Myocyte (in vitro differentiated cells): ENCODE measurements at regions not wholly inside any gene's neighbourhood (a gene's known extent, or its start where the extent isn't known, plus 50 kb on each side); places are given as distances from the start of the nearest gene placed in this dataset.
"Not testable (repeated sequence)": the region's sequence is repeated elsewhere in the genome, so short reads cannot be mapped to it uniquely, and the experiment has no call there.

ENCODE experiments used
- DNase-seq: peaks from one replicate; pipeline ENCODE4 v3.0.0-alpha.2; 2012; ENCODE audit warnings: low read depth

DNA sequence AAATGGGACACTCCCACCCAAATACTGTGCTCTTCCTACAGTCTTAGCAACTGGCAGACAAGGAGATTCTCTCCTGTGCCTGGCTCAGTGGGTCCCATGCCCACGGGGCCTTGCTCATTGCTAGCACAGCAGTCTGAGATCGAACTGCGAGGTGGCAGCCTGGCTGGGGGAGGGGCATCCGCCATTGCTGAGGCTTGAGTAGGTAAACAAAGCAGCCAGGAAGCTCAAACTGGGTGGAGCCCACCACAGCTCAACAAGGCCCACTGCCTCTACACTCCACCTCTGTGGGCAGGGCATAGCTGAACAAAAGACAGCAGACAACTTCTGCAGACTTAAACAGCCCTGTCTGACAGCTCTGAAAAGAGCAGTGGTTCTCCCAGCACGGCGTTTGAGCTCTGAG lies 174.8 kb downstream of the COL12A1 start:
- not testable (repeated sequence) for DNase-seq

DNA sequence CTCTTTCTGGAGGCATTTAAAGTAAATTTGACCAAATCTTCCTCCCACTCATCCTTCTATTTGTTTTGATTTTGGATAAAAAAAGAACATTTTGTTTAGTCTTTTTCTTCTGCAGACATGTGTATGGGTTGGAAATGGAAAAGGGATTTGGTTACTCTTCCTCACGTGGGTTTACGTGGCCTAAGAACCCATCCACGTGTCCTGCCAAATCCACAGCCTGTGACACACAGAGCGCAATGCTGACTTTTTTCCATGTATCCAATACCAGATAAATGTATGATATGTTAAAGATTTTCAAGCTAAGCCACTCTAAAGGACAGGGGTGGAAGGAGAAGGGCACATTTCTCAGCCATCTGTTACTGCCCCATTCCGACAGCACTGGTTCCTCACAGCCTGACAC lies 176.5 kb downstream of the COL12A1 start:
- no peak for DNase-seq

DNA sequence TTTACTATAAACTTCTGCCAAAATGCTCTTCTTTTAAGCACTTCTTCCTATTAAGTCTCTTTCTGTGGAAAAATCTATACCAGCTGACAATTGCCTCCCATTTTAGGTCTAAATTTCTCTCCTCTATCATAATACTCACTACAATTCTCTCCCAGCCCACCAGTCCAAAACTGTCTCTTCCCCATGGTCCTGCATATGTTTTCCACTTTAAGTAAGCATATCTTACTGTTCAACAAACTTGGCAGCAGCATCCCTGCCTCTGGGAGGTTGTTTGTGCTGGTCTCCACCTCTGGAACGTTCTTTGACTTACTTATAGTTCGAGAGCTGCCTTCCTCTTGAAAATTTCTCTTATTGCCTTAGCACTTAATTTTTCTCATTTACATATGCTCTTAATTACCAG lies 180.5 kb downstream of the COL12A1 start:
- no peak for DNase-seq

DNA sequence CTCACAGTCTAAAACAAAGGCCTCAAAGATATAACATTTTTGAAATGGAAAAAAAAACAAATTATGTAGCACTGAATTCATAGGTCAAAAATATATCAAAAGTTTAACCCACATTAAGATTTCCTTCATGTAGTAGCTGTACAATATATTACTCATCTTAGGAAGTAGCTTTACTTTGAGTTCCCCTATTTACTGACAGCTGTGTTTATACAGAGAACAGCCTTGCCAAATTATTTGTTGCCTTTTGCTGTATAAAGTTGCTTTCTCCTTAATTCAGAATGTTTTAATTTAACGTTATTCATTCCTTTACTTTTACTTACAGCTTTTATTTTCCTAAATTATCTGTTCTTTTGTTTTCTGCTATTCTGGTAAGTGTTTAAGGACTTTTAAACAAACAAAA lies 181.0 kb downstream of the COL12A1 start:
- DNase-seq: peak; percentile 5

DNA sequence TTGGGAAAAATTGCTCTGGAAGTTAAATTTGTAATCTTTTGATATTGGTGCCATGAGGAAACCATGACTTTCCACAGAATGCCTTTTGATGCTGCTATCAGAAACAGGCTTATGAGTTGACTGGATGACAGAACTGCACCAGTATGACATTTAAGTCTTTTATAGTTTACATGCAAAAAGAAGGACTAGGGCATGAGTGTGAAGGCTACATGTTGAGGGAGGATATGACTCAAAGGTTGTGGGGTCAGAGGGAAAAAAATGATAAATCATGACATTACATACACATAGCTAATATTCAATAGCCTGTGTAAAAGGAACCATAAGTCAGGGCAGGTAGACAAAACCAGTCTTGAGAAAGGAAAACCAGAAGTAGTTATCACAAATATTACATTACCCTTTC lies 182.2 kb downstream of the COL12A1 start:
- DNase-seq: no peak

DNA sequence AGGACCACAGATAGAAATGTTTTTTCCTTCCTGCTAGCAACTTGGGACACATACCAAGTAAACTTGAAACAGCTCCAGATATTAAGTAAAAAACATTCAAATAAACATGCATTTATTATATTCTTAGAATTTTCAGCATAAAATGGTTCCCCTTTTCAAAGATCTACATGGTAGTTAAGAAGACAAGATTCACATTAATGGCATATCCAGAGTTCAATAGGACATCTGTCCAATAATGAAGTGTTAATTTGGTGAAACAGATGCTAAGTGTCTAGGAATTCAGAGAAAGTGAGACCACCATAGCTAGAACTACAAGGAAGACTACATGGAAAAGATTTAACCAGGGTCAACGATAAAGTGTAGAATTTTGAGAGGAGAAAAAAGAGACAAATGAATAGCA lies 184.9 kb downstream of the COL12A1 start:
- DNase-seq: no peak

DNA sequence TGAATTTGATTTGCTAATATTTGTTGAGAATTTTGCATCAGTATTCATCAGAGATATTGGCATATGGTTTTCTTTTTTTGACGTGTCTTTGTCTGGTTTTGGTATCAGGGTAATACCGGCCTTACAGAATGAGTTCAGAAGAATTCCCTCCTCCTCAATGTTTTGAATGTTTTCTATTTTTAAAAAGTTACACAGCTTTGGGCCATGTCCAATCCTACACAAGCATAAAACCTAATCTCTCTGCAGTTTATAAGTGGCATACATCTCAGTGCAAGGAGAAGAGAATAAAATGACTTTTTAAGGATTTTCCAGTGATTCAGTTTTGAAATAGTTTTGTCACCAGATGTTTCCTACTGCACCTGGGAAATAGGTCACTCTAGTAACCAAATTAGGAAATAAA lies 185.5 kb downstream of the COL12A1 start:
- DNase-seq: no peak

DNA sequence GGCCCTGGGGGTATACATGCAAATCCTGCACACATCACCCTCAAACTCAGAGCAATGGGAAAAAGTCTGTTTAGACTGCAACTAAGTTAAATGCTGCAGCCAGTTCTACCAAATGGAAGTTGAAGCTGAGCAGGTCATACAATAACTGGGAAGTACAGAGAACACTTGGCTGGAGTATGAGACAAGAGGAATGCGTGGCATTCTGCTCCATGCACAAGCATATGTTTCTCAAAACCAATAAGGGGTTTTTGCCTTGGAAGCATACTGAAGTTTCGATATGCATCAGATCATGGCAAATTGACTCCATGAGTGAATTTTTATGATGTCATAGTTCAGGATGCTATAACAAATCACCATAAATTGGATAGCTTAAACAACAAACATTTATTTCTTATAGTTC lies 193.8 kb downstream of the COL12A1 start:
- DNase-seq: no peak

DNA sequence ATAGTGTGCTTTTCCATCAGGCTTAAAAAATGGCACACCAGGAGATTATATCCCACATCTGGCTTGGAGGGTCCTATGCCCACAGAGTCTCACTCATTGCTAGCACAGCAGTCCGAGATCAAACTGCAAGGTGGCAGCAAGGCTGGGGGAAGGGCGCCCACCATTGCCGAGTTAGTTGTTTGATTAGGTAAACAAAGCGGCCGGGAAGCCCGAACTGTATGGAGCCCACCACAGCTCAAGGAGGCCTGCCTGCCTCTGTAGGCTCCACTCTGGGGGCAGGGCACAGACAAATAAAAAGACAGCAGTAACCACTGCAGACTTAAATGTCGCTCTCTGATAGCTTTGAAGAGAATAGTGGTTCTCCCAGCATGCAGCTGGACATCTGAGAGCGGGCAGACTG lies 201.9 kb downstream of the COL12A1 start:
- DNase-seq: not testable (repeated sequence)

DNA sequence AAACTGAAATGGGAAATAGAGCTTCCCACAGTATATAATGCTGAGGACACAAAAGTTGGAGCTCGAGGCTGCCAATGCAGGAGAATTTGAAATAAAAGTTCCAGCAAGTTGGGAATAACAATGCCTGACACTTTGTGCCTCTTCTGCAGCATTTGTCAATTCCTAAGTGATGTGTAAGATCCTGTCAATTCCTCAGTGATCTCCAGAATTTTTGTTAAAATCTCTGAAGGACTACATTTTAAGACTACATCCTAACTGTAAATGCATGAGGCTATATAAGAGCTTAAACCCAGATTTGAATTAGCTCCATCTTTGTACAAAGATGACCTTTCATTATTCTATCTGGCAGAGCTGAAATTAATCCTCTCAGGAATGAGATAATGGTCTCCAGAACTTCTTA lies 208.2 kb downstream of the COL12A1 start:
- DNase-seq: no peak

DNA sequence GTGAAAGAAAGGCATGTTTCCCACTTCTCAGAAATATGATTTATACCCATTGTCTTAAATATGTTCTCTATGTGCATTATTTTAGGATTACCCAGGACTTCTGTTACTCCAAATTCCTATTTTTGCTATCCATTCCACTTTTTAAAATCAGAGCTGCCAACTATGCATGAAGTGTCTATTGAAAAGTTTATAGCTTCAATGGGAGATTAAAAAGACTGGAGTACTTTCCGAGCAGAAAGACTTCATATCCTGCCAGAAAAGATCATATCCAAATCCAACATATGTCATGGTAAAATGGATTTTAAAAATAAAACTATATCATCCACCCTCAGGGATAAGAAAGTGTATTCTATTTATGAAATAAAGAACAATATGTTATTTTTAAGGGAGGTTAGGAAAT lies 212.7 kb downstream of the COL12A1 start:
- DNase-seq: no peak

DNA sequence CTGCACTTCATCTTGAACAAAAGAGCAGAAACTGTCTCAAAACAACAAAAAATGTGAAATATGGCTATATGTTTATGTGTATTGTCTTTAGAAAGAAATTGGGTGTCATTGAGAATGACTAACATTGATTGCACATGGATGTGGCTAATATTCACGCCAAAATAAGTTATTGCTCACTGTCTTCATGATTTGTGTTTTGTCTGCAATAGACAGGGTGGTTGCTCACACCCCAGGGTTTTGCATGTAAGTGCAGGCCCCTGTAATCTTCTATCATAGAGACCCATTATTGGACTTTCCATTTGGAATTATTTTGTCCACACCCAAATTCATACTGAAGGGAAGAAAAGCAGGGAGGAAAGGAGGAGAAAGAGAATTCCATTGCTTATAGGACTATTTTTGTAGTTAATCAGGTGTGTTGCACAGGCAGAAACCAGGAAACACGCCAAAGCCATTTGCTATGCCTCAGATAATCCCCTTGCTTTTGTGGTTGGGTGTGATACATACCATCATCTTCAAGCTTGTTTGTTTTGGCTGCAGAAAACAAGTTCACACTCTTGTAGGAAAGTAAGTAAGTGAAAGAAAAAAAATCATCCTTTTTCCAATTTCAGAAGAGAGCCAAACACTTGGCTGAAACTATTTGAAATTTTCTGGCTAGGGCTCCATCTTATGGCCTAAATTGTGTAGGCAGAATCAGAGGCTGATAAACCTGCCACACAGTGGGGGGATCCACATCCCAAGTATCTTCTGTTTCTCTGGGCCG lies 214.1 kb downstream of the COL12A1 start:
- peak; percentile 26 for DNase-seq

DNA sequence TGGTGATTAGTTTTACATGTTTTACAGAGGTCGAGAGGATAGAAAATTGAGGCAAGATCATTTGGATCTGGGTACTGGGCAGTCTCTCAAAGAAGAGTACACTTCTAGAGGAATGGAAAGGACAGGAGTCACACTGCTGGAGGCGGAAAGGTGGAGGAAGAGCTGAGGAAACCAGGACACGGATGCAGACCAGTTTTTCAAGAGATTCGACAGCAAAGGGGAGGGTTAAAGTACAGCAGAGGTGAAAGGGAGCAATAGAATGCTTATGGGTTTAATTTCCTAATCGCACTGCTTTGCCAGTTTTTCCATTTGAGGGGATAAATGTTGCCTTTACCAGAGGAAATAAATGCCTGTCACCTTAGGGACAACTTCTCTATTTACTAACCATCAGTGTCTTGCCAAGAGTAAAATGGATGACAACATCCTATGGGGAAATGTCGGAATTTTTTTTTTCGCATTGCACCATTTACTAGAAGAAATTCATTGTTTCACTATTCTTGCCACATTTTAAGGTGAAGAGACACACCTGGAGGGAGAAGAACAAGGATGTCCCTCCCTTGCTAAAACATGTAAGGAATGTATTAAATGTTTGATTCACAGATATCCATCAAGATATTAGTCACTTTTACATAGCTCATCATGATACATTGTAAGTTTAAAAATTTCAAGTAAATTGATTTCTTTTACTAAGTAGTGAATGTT lies 226.6 kb downstream of the COL12A1 start:
- no peak for DNase-seq

DNA sequence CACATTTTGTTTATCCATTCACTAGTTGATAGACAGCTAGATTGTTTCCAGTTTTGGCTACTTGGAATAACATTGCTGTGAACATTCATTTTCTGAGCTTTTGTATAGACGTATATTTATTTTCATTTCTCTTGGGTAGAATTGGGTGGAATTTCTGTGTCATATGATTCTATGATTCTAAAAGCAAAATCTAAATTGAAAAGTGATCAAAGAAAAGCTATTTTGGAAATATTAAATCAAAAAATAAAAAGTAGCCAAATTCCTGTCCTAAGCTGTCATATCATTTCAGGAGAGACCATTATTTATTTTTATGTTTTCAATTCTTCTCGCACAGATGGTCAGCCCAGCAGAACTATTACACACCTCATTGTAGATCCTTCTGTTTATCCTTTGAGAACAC lies 229.2 kb downstream of the COL12A1 start:
- DNase-seq: no peak

DNA sequence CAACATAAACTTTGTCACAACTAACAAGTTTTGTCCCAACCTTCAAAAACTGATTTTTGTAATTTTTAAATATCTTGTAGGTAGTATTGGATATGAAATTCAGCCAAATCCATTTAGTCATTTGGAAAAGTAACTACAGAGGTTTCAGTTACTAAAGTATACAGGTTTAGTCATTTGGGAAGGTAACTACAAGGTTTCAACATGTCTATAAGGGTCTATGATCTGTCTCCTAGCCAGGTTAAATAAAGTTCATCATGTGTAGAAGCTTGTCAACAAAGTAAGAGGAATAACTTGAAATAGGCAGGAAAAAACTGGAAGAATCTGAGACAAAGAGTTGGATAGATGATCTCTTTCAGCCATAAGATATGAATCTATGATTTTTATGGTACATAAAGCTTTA lies 229.8 kb downstream of the COL12A1 start:
- DNase-seq: no peak

DNA sequence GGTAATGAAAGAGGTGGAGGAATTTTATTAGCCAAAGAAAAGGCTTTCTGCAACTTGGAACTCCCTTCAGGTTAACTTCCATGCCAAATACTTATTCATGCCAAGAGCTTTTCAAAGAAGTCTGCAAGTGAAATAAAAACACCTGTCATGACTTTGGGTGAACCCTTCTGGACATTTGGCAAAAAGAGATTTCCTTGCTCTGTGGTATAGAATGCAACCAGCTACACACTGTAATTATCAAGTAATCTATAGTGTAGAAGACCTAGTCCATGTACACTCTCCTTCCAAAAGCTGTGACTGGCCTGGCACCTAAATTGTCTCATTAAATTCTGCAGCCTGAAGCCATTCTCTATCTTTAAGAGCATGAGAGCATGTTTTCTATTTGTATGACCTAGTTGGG lies 232.3 kb downstream of the COL12A1 start:
- DNase-seq: no peak

DNA sequence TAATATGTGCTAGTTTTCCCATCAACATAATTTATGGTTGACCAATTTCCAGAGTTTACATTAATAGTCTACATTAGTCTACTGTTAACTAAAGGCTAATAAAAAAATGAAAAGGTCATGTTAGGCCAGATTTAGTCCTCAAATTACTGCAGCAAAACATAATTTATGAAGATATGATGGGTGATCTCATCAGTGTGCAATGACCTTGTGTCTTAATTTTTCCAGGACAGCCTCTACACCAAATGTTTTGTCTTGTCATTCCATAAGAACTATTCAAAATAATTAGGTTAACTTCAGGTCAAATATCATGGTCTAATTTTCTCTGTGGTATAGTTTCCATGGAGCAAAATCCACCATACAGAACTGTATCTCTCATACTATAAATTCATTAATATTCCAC lies 234.2 kb downstream of the COL12A1 start:
- DNase-seq: peak; percentile 11

DNA sequence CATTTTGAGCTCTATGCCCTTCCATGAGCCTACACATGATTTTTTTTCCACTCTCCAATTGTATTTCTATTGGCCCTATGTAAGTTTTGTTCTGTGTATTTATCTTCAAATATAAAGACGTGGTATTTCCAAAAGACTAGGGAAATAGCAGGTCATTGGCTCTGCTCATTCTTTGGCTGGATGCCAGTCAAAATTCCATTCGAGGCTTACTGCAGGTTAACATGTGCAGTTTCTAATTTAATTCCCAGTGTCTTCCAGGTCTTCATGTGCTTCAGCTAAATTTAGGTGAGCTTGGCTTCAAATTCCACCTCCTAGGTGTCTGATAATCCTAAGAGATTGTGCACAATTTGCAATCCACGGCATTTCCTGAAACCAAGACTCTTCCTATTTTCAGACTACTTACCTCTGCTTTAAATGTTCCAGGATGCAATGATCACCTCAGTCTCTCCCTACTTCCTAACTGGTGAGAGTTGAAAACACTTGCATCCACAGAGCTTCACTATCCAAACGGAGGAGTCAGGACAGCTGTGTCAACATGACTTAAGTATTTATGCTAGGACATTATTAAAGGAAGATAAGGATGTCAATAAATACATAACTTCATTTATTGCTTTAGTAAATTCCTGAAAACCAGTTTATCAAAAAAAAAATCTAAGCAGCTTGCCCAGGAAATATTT lies 236.1 kb downstream of the COL12A1 start:
- DNase-seq: peak; percentile 12

DNA sequence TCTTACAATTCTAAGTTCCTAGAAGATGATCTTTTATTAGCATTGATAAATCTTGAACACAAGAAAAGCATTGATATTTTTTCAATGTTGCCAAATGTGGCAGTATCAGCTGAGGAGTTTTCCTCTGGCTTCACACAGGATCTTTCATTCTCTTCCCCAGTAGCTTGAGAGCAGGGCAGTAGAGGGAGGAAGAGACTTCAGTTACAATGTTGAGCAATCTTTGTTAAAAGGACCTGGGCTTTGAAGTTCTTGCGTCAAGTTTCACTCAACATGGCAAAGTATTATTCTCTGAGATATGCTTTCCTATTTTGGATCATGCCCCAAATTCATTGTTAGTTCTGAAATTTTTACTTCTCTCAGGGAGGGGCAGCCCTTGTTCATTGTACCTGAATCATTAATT lies 238.0 kb downstream of the COL12A1 start:
- no peak for DNase-seq

DNA sequence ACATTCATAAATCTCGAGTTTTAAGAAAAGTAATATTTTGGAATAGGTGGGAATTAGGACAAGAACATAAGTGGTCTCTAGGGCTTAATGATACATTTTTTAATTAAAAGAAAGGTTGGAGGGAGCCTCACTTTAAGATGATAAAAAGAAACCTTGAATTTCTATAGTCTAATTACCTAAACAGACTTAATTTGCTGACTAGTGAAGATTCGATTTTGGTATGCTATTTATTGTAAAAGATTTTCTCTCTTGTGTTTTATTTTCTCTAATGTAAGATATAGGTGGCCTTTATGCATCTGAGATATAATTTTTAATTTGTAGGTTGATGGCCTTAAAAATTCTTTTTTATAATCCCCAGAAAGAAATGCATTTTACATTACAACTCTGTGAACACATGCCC lies 239.1 kb downstream of the COL12A1 start:
- no peak for DNase-seq

DNA sequence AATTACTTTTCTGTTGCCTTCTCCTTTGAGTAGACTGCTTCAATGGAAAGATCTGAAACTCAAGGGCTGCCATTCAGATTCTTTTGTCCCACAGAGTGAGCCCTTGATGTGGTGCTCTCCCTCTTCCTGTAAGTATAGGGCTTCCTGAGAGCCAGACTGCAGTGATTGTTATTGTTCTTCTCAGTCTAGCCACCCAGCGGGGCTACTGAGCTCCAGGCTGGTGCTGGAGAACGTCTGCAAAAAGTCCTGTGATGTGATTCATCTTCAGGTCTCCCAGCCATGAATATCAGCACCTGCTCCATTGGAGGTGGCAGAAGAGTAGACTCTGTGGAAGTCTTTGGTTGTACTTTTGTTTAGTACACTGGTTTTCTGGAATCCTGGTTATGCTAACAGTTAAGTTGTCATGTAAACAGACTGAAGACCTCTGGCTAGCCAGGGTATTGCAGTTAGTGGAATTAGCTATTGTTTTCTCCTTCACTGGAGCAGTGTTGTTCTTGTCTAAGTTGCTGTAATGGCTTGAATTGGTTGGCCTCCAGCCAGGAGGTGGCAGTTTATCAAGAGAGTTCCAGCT lies 240.9 kb downstream of the COL12A1 start:
- no peak for DNase-seq
